Smooth muscle cell (in vitro differentiated cells): ENCODE measurements at regions not wholly inside any gene's neighbourhood (a gene's known extent, or its start where the extent isn't known, plus 50 kb on each side); places are given as distances from the start of the nearest gene placed in this dataset.

Experiments
- DNase-seq: peaks from one replicate; lab custom pipeline; 2025; ENCODE audit not compliant: unreplicated experiment; lab: John Stamatoyannopoulos, UW
- H2AFZ ChIP-seq: fragments of 200-600 bp; sonication (generic); 2 replicates; pipeline ENCODE4 v1.6.0; 2016; ENCODE audit warnings: antibody characterized with exemption, low read depth, mild to moderate bottlenecking
- H3F3A ChIP-seq: fragments of 200-600 bp; sonication (generic); 2 replicates; pipeline ENCODE4 v1.6.0; 2017; ENCODE audit warnings: antibody characterized with exemption, low read depth
- H3K27ac ChIP-seq: fragments of 200-600 bp; sonication (generic); 2 replicates; pipeline ENCODE4 v1.5.1; 2016; ENCODE audit warnings: low read depth, mild to moderate bottlenecking
- H3K27me3 ChIP-seq: fragments of 200-600 bp; sonication (generic); 2 replicates; pipeline ENCODE4 v1.6.1; 2016; ENCODE audit warnings: low read depth, mild to moderate bottlenecking
- H3K36me3 ChIP-seq: fragments of 200-600 bp; sonication (generic); 2 replicates; pipeline ENCODE4 v1.5.1; 2016; ENCODE audit warnings: low read depth
- H3K4me1 ChIP-seq: fragments of 200-600 bp; sonication (generic); 2 replicates; pipeline ENCODE4 v1.5.1; 2016; ENCODE audit warnings: low read depth
- H3K4me2 ChIP-seq: fragments of 200-600 bp; sonication (generic); 2 replicates; pipeline ENCODE4 v1.6.0; 2016; ENCODE audit warnings: mild to moderate bottlenecking
- H3K4me3 ChIP-seq: fragments of 200-600 bp; sonication (generic); 2 replicates; pipeline ENCODE4 v1.5.1; 2016; ENCODE audit warnings: mild to moderate bottlenecking
- H3K79me2 ChIP-seq: fragments of 200-600 bp; sonication (generic); 2 replicates; pipeline ENCODE4 v1.6.0; 2016; ENCODE audit warnings: low read depth, mild to moderate bottlenecking
- H3K9ac ChIP-seq: fragments of 200-600 bp; sonication (generic); 2 replicates; pipeline ENCODE4 v1.6.0; 2016; ENCODE audit warnings: low read depth
- H3K9me3 ChIP-seq: fragments of 200-600 bp; sonication (generic); replicated peaks from 2 replicates; pipeline ENCODE4 v1.5.1; 2016; ENCODE audit warnings: low read depth
- H4K20me1 ChIP-seq: fragments of 200-600 bp; sonication (generic); 2 replicates; pipeline ENCODE4 v1.6.0; 2016; ENCODE audit warnings: low read depth
- WGBS: methylation state at CpG from one replicate; pipeline ENCODE4 v1.1.7; 2016; ENCODE audit warnings: low lambda C conversion rate; 5-methylcytosine and 5-hydroxymethylcytosine counted together
- TF ChIP-seq, protein P1 (sequence below): fragments of 200-600 bp; sonication (generic); IDR thresholded peaks from 2 replicates; pipeline ENCODE4 v1.5.1; 2017; ENCODE audit warnings: borderline replicate concordance, mild to moderate bottlenecking, antibody characterized with exemption; ENCODE audit not compliant: insufficient read depth, poor library complexity, severe bottlenecking

DNA sequence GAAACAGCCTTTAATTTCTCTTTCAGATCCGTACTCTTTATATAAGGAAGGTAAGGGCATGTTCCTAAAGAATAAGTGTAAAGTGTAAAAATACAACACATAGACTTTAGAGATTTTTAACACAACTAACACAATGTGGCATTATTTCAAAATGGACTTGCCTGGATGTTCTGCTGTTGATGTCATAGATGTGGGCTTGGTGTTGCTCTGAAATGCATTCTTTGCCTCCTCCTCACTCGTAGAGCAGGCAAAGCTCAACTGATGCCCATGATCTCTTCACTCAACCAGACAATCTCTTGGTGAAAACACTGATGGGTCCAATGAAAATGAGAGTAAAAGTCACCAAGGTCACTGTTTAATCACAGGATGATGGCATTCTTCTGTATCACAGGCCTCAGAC lies 174.2 kb upstream of the TCERG1L start:
- H3K4me2 ChIP-seq: no peak overlapping the region
- 65% methylated on average over 2 of the region's 2 CpGs for WGBS
- no peaks in the 10 kb centered on the region for H3K9me3 ChIP-seq
- no peaks in the 10 kb centered on the region for H4K20me1 ChIP-seq
- no peaks in the 10 kb centered on the region for H3K4me1 ChIP-seq
- no peaks in the 10 kb centered on the region for H3K79me2 ChIP-seq
- H3F3A ChIP-seq: no peaks in the 10 kb centered on the region
- H3K27ac ChIP-seq: no peak overlapping the region
- no peak overlapping the region for H3K9ac ChIP-seq
- no peaks in the 10 kb centered on the region for H3K36me3 ChIP-seq
- DNase-seq: no peak
- no peak overlapping the region for H2AFZ ChIP-seq
- no peak overlapping the region for H3K4me3 ChIP-seq
- H3K27me3 ChIP-seq: no peaks in the 10 kb centered on the region
- TF ChIP-seq, protein P1, sequence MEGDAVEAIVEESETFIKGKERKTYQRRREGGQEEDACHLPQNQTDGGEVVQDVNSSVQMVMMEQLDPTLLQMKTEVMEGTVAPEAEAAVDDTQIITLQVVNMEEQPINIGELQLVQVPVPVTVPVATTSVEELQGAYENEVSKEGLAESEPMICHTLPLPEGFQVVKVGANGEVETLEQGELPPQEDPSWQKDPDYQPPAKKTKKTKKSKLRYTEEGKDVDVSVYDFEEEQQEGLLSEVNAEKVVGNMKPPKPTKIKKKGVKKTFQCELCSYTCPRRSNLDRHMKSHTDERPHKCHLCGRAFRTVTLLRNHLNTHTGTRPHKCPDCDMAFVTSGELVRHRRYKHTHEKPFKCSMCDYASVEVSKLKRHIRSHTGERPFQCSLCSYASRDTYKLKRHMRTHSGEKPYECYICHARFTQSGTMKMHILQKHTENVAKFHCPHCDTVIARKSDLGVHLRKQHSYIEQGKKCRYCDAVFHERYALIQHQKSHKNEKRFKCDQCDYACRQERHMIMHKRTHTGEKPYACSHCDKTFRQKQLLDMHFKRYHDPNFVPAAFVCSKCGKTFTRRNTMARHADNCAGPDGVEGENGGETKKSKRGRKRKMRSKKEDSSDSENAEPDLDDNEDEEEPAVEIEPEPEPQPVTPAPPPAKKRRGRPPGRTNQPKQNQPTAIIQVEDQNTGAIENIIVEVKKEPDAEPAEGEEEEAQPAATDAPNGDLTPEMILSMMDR: no peak

DNA sequence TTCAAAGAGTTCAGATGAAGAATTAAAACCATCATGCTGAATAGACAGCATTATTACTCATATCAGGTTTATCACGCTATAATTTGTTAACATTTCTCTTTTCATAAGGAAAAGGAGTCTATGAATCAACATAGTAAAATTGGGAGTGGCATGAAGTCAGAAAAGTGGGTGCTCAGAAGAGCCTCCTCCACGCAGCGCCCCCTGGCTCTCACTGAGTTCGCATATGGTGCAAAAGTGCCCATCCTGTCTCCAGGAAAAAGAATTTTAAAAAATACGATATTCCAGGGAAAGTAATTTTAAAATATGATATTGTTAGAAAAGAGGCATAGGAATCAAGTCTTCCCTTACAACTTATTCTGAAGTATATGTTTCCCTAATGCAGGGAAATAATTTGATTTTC lies 176.3 kb upstream of the TCERG1L start:
- no peaks in the 10 kb centered on the region for H3K27me3 ChIP-seq
- no peak overlapping the region for H3K4me3 ChIP-seq
- H3K9me3 ChIP-seq: no peaks in the 10 kb centered on the region
- WGBS: 76% methylated on average over 5 of the region's 5 CpGs
- no peak overlapping the region for H2AFZ ChIP-seq
- H3K4me2 ChIP-seq: no peak overlapping the region
- no peaks in the 10 kb centered on the region for H3K4me1 ChIP-seq
- H3K36me3 ChIP-seq: no peaks in the 10 kb centered on the region
- H3K27ac ChIP-seq: no peak overlapping the region
- TF ChIP-seq, protein P1: no peak
- no peak overlapping the region for H3K9ac ChIP-seq
- no peak for DNase-seq
- H3F3A ChIP-seq: no peaks in the 10 kb centered on the region
- no peaks in the 10 kb centered on the region for H4K20me1 ChIP-seq
- H3K79me2 ChIP-seq: no peaks in the 10 kb centered on the region

DNA sequence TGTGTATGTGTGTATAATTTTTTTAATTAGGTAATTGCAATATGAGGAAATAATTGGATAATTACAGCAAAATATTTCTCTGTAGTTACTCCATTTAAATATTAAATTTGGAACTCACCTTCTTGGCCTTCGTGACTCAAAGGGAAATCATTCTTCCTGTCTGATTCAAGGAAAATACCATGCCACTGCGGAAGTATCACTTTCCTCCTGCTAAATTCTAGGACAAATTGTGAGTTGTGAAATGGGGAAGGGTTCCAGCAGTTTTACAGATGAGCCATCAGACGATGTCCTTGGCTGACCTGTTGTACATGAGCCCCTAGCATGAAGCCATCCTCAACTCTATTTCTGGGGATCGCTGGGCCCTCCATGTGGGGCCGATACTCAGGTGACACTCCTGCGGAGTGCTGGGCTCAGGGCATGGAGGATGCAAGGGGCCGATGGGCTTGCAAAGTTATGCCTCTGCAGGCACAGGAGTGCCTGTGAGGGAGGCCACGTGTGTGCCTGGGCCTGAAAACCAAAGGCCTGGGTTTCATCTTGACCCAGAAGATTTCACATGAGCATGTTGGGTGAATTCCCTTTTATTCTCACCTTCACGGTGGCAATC lies 179.6 kb upstream of the TCERG1L start:
- Histone ChIP-seq H4K20me1 (no peaks in the 10 kb centered on the region), H3K9me3 (no peaks in the 10 kb centered on the region), H3K4me3 (no peak overlapping the region), H3K9ac (no peak overlapping the region), H2AFZ (no peak overlapping the region), H3K27me3 (no peaks in the 10 kb centered on the region), H3K4me2 (no peak overlapping the region), H3F3A (no peaks in the 10 kb centered on the region), H3K4me1 (no peaks in the 10 kb centered on the region), H3K27ac (no peak overlapping the region), H3K36me3 (no peaks in the 10 kb centered on the region), H3K79me2 (no peaks in the 10 kb centered on the region)
- WGBS: 84% methylated on average over 9 of the region's 9 CpGs
- TF ChIP-seq, protein P1: no peak
- DNase-seq: no peak

DNA sequence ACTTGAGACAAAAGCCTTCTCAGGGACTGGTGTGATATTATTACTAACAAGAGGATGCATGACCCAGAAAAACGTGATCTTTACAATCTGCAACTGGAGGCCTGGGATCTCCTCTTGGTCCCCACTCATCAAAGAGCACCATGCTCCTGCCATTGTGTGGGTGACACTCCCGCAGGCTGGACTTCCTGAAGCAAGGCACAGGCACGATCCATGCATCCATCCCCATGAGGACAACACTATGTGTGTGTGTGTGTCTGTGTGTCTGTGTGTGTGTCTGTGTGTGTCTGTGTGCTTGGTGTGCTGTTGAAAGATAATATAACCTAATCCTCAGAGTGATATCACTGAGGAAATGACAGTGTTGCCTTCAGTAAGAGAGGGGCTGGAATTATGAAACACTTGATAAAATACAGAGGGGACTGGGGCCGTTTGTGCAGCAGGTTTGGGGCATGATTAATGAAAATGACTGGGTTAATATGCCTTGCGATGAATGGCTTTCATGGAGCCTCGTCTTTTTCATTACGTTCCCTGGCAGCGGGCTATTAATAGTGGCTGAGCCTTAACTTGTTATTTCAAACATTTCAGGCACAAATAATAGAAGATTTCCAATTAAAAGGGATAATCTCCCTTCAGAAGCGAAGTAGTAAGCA lies 180.8 kb upstream of the TCERG1L start:
- 84% methylated on average over 9 of the region's 9 CpGs for WGBS
- Histone ChIP-seq H3K9me3 (no peaks in the 10 kb centered on the region), H4K20me1 (no peaks in the 10 kb centered on the region), H3K27me3 (no peaks in the 10 kb centered on the region), H3F3A (no peaks in the 10 kb centered on the region), H3K4me3 (no peak overlapping the region), H3K4me1 (no peaks in the 10 kb centered on the region), H3K9ac (no peak overlapping the region), H3K36me3 (no peaks in the 10 kb centered on the region), H3K79me2 (no peaks in the 10 kb centered on the region), H3K27ac (no peak overlapping the region), H2AFZ (no peak overlapping the region), H3K4me2 (no peak overlapping the region)
- no peak for DNase-seq
- TF ChIP-seq, protein P1: no peak
